ENCODE measurements at regions not wholly inside any gene's neighbourhood (a gene's known extent, or its start where the extent isn't known, plus 50 kb on each side); places are given as distances from the start of the nearest gene placed in this dataset.

- TF ChIP-seq CTCF (IDR thresholded peaks at IDR 0.05), result no peak
- H3K27ac ChIP-seq, result no peak overlapping the region
- H3K4me3 ChIP-seq, result no peak overlapping the region
- DNase-seq (ENCODE audit: low spot score), result no peak
These were observed 516.8 kb downstream of the GALR1 start for GRCh38 chr18:77766421-77766820.

- Histone ChIP-seq H3K4me3 (no peak overlapping the region), H3K27ac (no peak overlapping the region)
- TF ChIP-seq CTCF (IDR thresholded peaks at IDR 0.05), result no peak
- no peak for DNase-seq (ENCODE audit: low spot score)
These were observed 522.5 kb downstream of the GALR1 start for GRCh38 chr18:77772177-77772576.

- DNase-seq (ENCODE audit: low spot score), result no peak
- TF ChIP-seq CTCF (IDR thresholded peaks at IDR 0.05), result no peak
- no peak overlapping the region for H3K27ac ChIP-seq
- H3K4me3 ChIP-seq, result no peak overlapping the region
These were observed 526.5 kb downstream of the GALR1 start for GRCh38 chr18:77776104-77776503.

- TF ChIP-seq CTCF (IDR thresholded peaks at IDR 0.05), result no peak
- DNase-seq (ENCODE audit: low spot score), result no peak
- Histone ChIP-seq H3K27ac (no peak overlapping the region), H3K4me3 (no peak overlapping the region)
These were observed 527.5 kb downstream of the GALR1 start for GRCh38 chr18:77777163-77777562.

GRCh38 chr18:77784759-77785379 lies 535.2 kb downstream of the GALR1 start:
- DNase-seq (ENCODE audit: low spot score), result no peak
- Histone ChIP-seq H3K27ac (no peak overlapping the region), H3K4me3 (no peak overlapping the region)
- no peak for TF ChIP-seq CTCF (IDR thresholded peaks at IDR 0.05)

GRCh38 chr18:77785415-77785975 lies 535.8 kb downstream of the GALR1 start:
- H3K27ac ChIP-seq, result no peak overlapping the region
- TF ChIP-seq CTCF (IDR thresholded peaks at IDR 0.05), result no peak
- H3K4me3 ChIP-seq, result no peak overlapping the region
- DNase-seq (ENCODE audit: low spot score), result no peak

GRCh38 chr18:77803024-77803423 lies 553.4 kb downstream of the GALR1 start:
- no peak overlapping the region for H3K4me3 ChIP-seq
- DNase-seq (ENCODE audit: low spot score), result no peak
- TF ChIP-seq CTCF (IDR thresholded peaks at IDR 0.05), result no peak
- no peak overlapping the region for H3K27ac ChIP-seq

All from coronary artery (tissue), 2 donors.